Right renal cortex interstitium (tissue), 3 donors: ENCODE measurements at regions not wholly inside any gene's neighbourhood (a gene's known extent, or its start where the extent isn't known, plus 50 kb on each side); places are given as distances from the start of the nearest gene placed in this dataset.
"Not testable (repeated sequence)": the region's sequence is repeated elsewhere in the genome, so short reads cannot be mapped to it uniquely, and the experiment has no call there.

Source experiments
- DNase-seq, 3 donors: peaks; one replicate each; pipeline ENCODE4 v3.0.0-alpha.2; 2013; ENCODE audit warnings: low read depth in 3 of 3, low spot score in 2 of 3

DNA sequence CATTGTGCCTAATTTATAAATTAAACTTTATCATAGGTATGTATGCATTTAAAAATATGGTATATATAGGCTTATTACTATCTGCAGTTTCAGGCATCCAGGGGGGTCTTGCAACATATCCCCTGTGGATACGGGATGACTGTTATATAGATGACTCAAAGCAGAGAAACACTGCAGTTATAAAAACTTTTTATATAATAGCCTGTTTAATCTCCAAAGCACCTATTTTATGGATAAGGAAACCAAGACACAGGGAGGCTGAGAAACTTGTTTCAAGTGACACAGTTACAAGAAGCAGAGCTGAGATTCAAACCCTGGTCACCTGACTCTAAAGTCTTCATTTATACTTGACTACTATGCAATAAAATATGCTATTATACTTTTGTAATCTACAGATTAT is 897.7 kb downstream of the KCNA4 start:
- no peak for DNase-seq

DNA sequence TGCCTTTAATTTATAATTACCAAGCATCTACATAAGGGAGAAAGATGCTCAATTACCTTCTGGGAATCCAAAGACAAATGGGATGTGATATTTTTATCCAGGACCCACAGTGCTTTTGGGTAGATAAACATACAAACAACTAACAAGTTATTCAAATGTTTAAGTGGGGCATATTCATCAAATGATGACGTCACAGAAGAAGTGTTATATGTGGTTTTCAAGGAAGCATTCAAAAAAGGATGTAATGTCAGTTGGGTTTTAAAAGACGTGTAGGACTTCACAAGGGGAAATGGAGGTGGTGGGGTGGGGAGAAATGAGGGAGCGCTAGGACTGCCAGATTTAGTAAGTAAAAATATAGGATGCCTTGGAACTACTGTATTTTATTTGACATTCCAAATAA is 915.9 kb downstream of the KCNA4 start:
- no peak for DNase-seq

DNA sequence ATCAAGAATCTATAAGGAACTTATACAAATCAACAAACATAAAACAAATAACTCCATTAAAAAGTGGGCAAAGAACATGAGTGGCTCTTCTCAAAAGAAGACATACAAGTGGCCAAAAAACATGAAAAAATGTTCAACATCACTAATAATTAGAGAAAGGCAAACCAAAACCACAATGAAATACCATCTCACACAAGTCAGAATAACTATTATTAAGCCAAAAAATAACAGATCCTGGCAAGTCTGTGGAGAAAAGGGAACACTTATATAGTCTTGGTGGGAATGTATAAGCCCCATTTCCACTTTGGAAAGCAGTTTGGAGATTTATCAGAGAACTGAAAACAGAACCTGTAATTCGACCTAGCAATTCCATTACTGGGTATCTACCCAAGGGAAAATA is 921.0 kb downstream of the KCNA4 start:
- DNase-seq: no peak

DNA sequence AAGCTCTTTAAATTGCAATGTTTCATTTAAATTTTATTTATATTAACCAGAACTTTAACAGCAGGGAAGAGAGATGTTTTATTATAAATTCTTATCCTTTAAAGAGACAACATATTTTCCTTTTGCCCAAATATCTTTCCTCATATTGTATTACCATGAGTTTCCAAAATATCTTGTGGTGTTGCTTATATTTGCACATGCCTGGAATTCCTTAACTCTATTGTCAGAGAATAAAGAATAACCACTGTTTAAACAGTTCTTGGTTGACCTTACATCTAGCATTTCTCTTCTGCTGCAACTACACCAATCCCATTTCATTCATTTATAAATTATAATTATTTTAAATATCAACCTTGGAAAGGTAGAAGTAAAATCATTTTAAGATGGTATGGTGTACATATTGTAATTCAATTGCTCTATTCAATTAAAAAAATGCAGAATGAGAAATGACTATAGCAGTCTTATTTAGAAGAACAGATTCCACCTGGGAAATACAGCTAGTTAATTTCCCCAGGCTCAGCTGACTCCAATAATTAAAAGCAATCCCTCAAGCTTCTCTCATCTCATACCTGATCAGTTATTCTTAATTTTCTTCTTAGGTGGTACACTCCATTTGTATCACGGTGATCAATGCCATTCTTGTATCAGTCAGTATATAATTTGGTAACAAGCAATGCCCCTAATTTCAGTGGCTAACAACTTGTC is 923.3 kb downstream of the KCNA4 start:
- DNase-seq: no peak

DNA sequence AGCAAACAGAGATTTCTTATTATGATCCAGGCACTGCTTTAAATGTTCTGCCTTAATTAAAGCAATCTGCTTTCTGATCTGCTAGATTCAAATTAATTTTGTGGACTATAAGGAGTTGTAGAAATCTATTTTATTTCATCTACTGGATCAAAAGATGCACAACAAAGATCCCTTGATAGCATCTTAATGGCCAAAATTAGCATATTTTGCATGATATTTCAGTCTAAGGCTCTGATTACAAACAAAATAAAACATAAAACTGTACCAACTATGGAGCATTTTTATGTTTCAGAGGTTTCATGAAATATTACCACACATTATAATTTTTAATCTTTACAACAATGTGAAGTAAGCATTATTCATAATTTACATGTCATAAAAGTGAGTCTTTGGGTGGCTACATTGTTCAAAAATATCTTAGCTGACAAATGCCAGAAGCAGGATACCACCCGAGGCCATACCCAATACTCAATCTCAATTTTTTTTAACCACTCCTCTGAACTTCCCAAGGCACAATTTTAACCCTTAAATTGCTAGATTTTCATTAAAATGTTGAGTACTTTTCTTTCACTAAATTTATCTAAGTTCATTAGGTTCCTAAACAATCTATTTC is 929.5 kb downstream of the KCNA4 start:
- DNase-seq: no peak

DNA sequence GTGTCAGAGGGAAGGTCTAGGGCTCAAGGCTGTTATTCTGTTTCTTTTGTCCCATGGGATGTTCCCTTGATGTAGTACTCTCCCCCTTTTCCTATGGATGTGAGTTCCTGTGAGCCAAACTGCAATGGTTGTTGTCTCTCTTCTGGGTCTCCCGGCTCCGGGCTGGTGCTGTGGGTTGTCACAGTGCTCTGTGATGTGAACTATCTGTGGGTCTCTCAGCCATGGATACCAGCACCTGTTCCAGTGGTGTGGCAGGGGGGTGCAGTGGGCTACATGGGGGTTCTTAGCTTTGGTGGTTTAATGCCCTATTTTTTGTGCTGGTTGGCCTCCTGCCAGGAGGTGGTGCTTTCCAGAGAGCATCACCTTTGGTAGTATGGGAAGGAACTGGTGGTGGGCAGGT is 941.1 kb downstream of the KCNA4 start:
- no peak for DNase-seq

DNA sequence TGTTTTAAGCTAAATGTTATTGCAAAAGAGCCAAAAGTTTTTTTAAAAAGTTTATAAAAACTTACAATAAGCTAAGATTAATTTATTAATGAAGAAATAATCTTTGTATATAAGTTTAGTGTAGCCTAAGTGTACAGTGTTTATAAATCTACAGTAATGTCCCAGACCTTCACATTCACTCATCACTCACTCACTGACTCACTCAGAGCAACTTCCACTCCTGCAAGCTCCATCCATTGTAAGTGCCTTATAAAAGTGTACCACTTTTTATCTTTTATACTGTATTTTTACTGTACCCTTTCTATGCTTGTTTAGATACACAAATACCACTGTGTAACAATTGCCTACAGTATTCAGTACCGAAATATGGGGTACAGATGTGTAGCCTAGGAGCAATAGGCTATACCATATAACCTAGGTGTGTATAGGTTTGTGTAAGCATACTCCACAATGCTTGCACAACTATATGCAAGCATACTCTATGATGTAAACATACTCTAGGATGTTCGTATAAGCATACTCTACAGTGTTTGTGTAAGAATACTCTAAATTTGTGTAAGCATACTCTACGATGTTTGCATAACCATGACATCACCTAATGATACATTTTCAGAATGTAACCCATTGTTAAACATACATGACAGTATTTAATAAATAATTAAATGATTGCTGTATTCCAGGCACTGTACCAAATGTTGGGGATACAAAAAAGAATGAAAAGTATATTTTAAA is 953.0 kb downstream of the KCNA4 start:
- DNase-seq: no peak

DNA sequence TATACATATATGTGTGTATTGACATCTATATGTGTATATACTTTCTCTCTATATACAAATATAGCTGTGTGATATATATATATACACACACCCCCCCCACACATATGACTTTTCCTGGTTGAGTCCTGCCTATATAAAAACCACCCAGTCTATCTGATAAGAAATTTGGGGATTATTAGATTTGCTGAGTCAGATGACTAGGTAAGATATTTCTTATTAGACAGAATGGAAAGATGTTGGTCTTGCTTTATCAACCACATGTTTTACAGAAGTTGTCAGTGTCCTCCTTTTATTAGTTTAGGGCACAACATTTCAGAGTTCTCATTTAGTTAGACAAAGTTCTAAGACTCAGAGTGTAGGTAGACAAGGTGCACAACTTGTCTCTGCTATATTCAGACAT is 953.3 kb downstream of the METTL15 start:
- no peak for DNase-seq

DNA sequence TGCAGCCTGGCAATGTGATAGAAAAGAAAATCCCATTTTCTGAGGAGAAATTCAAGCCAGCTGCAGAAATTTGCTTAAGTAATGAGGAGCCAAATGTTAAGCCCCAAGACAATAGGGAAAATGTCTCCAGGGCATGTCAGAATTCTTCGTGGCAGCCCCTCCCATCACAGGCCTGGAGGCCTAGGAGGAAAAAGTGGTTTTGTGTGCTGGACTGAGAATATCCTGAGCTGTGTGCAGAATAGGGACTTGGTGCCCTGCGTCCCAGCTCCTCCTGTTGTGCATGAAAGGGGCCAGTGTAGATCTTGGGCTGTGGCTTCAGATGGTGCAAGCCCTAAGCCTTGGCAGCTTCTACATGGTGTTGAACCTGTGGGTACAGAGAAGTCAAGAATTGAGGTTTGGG is 948.3 kb downstream of the METTL15 start:
- not testable (repeated sequence) for DNase-seq

DNA sequence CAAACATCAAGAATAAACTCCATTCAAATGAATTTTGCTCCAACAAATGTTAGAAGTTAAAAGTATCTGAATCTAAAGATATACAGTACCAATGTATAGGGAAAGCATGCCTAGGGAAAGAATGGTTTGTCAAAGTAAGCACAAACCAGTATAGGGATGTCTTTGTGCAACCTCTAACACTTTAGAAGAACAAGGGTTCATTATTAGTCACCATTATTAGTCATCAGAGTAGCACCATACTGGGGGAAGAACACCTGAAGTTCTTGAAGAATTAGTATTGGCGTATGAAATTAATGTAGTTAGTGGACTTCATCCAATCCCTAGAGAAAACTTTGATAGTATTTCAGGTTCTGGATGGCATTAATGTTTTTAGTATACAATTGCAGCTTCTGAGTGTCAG is 943.7 kb downstream of the METTL15 start:
- no peak for DNase-seq

DNA sequence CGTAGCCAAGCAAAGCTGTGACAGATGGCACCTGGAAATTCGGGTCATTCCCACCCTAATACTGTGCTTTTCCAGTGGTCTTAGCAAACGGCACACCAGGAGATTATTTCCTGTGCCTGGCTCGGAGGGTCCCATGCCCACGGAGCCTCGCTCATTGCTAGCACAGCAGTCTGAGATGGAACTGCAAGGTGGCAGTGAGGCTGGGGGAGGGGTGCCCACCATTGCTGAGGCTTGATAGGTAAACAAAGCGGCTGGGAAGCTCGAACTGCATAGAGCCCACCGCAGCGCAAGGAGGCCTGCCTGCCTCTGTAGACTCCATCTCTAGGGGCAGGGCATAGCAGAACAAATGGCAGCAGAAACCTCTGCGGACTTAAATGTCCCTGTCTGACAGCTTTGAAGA is 942.8 kb downstream of the METTL15 start:
- DNase-seq: not testable (repeated sequence)

DNA sequence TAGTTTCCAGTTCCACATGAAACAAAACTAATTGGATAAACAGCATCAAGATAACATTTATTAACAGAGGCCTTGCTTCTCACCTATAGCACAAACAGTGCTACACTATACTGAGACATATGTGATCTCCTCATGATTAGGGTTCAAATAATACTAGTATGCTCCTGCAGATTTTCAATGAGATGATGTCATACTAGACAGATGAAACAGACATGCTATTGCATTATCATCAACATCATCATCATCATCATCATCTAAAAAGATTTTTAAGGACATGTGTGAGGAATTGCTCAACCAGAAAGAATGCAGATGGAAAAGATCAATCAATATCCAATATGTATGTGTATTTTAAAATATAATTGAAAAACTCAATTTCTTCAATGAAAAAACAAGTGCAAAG is 932.3 kb downstream of the METTL15 start:
- no peak for DNase-seq

DNA sequence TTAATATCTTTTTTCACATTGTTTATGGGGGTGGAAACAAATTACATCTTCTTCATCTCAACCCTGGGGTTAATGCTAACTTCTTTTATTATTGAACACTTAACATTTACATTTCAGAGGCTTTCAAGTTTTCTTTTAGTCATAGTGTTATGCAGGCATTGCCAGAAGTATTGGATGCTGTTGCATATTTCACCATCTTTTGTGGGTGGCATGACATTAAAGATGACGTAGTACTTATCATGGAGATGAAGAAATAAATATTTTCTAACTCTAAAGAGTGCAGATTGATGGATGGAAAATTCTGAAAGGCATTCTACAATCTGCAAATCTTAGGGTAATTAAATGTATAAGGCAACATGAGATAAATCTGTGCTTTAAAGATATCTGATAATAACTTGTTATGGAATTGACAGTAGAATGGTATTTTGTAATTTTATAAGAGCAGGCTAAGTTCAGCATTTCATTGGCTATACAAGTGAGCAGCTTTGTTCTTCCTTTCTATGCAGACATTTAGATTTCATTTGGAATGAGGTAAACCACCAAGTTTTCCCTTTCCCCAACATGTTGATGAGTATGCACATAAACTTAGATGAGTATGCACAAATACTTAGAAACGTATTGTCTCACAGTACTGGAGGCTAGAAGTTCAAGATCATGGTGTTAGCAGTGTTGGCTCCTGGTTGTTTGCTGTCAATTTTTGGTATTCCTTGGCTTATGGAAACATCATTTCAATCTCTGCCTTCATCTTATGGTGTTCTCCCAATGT is 924.4 kb downstream of the METTL15 start:
- no peak for DNase-seq

DNA sequence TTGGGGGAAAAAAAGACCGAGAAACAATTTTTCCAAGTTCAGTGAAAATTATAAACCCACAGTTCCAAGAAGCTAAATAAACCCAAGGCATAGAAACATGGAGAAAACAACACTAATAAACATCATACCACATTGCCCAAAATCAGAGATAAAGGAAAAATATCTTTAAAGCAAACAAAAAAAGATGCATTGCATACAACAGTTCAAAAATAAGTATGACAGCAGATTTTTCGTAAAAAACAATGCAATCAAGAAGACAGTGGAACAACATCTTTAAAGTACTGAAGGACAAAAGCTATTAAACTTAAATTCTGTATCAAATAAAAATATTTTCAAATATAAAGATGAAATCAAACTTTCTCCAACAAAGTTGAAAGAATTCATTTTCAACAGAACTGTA is 921.3 kb downstream of the METTL15 start:
- no peak for DNase-seq

DNA sequence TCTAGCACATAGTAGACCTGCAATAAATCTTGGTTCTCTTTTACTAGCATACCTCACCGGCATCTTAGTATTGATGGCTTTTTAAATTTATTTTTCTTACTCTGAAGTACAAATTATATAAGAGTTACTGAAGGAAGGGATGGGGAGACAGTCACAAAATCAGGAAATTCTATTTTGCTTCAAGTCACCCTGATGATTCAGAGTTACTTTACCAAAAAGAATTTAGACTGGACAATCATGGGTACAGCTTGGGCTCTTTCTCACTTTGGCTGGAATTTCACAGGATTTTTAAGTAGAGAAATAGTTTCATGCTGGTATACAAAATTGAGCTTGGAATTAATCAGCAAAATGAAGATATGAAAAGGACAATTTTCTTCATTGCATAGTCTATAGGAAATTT is 919.2 kb downstream of the METTL15 start:
- no peak for DNase-seq

DNA sequence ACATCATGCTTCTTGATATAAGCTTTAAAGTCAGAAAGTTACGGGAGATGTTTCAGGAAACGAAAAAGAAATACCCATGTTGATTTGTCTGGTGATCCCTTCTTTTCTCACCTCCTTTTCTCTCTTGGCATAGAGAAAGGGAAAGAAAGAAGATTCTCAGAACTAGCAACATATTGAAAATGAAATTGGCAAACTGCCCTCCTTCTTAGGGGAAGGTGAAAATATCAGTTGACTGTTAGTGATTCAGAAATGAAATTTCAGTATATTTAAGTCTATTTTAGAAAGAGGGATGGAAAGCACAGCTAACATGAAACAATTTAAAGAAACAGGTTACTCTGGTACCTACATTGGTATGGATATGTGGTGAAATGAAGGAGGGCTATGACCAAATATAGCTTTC is 918.1 kb downstream of the METTL15 start:
- DNase-seq: no peak

DNA sequence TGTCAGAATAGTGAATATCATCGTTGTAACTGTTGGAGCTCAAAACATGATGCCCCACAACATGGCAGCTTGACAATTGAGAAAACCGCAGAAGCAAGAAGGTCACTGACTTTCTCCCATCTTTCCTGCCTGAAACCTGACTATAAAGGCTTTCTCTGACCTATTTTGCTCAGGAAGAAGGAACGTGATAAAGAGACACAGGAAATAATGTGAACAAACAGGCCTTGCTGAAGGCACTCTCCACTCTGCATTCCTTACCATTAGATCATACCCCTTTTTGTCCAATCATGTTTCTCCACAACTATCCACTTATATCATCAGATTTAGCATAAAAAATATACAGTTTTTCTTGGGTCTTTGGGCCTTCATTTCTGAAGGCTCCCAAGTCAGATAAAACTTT is 916.8 kb downstream of the METTL15 start:
- DNase-seq: no peak

DNA sequence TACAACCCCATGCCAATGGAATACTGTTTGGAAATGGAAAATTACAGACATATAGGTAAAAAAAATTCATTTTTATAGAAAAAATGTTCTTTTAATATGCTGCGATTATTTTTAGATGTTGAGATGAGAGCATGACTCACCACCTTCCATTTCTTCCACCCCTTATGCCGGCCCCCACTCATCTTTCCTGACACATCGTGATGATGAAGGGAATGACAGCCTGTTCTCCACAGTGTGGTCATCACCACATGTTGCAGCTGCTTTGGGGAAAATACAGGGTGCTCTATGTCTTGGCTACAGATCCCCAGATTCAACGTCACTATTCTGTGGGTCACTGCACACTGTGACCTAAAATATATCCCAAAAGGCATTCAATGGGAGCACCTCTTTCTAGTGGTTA is 916.2 kb downstream of the METTL15 start:
- no peak for DNase-seq

DNA sequence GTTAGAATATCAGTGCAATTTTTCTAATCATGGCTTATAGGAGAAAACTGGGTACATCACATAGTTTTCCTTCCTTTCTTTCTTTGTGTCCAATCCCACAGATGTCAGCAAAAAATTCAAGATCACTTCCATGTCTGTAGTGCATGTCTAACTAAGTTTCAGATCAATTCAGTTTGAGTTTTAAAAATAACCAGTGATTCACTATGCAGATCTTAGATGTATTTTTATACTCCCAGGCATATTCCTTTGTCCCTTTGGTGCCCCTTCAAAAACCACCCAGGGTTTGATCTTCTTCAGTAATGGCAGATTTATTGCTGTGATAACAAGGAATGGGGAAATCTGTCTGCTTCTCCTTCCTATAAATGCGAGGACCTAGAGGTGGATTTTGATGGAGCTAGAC is 915.6 kb downstream of the METTL15 start:
- no peak for DNase-seq

DNA sequence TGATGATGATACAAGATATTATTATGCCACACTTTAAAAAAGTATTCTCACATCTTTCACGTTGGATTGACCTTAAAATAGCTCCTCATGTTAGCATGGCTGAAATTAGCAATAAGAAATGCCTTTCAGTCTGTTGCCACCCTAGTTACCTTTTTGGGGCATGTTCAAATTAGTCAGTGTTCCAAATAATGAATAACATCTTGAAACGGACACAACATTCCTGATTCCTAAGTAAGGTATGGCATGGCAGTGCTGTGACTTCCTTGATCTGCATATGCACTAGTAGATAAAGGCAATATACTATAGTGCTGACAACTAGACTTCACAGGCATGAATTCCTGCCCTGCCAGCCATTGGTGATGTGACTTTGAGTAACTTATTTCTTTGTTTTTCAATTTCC is 914.5 kb downstream of the METTL15 start:
- DNase-seq: no peak

DNA sequence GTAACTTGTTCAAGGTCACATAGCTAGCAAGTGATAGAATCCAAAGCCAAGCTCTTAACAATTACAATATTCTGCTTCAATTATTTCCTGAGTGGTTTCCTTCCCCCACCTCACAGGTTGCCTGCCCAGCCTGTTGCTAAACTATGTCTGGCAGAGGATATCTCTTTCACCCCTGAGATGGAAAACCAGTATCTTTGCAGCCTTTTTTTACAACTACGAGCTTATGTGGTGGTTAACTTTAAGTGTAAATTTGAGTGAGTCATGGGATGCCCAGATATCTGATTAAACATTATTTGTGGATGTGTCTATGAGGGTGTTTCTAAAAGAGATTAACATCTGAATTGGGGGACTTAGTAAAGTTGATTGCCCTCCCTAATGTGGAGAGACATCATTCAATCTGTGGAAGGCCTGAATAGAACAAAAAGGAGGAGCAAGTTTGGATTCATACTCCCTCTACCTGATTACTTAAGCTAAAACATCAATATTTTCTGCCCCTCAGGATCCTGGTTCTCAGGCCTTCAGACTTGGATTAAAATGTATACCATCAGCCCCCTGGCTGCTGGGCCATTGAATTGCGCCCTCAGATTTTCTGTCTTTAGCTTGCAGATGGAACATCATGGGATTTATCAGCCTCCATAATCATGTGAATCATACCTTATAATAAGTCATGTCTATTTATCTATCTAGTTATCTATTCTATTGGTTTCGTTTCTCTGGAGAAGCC is 911.9 kb downstream of the METTL15 start:
- DNase-seq: no peak
